ENCODE measurements at regions not wholly inside any gene's neighbourhood (a gene's known extent, or its start where the extent isn't known, plus 50 kb on each side); places are given as distances from the start of the nearest gene placed in this dataset.

- TF ChIP-seq, protein P1, sequence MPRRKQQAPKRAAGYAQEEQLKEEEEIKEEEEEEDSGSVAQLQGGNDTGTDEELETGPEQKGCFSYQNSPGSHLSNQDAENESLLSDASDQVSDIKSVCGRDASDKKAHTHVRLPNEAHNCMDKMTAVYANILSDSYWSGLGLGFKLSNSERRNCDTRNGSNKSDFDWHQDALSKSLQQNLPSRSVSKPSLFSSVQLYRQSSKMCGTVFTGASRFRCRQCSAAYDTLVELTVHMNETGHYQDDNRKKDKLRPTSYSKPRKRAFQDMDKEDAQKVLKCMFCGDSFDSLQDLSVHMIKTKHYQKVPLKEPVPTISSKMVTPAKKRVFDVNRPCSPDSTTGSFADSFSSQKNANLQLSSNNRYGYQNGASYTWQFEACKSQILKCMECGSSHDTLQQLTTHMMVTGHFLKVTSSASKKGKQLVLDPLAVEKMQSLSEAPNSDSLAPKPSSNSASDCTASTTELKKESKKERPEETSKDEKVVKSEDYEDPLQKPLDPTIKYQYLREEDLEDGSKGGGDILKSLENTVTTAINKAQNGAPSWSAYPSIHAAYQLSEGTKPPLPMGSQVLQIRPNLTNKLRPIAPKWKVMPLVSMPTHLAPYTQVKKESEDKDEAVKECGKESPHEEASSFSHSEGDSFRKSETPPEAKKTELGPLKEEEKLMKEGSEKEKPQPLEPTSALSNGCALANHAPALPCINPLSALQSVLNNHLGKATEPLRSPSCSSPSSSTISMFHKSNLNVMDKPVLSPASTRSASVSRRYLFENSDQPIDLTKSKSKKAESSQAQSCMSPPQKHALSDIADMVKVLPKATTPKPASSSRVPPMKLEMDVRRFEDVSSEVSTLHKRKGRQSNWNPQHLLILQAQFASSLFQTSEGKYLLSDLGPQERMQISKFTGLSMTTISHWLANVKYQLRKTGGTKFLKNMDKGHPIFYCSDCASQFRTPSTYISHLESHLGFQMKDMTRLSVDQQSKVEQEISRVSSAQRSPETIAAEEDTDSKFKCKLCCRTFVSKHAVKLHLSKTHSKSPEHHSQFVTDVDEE (CRISPR knock-in tag; IDR thresholded peaks at IDR 0.05): no peak
Measured at GRCh38 chr12:115437061-115437567, 753.1 kb upstream of the TBX3 start (continued).

- ATAC-seq: no peak
- TF ChIP-seq PPARA (CRISPR knock-in tag; IDR thresholded peaks at IDR 0.05; ENCODE audit: borderline replicate concordance) (no peak), SNAI2 (CRISPR knock-in tag; IDR thresholded peaks at IDR 0.05) (no peak), BACH2 (CRISPR knock-in tag; IDR thresholded peaks at IDR 0.05; ENCODE audit: borderline replicate concordance) (no peak), TOX (CRISPR knock-in tag; IDR thresholded peaks at IDR 0.05; ENCODE audit: borderline replicate concordance) (no peak)
Measured at GRCh38 chr12:115433014-115433634, 749.1 kb upstream of the TBX3 start.

- no peak for ATAC-seq
- TF ChIP-seq TCF4 (CRISPR knock-in tag; IDR thresholded peaks at IDR 0.05; ENCODE audit: borderline replicate concordance) (no peak), RARB (CRISPR knock-in tag; IDR thresholded peaks at IDR 0.05) (no peak), ZNF70 (CRISPR knock-in tag; IDR thresholded peaks at IDR 0.05) (no peak), TOX (CRISPR knock-in tag; IDR thresholded peaks at IDR 0.05; ENCODE audit: borderline replicate concordance) (no peak), ZNF565 (CRISPR knock-in tag; conservative IDR thresholded peaks at IDR 0.05; ENCODE audit: low read depth) (no peak), CSDC2 (CRISPR knock-in tag; IDR thresholded peaks at IDR 0.05) (no peak), ZFP3 (CRISPR knock-in tag; IDR thresholded peaks at IDR 0.05) (no peak), CREB5 (CRISPR knock-in tag; IDR thresholded peaks at IDR 0.05; ENCODE audit: low read depth) (no peak)
Measured at GRCh38 chr12:115430636-115431035, 746.7 kb upstream of the TBX3 start.

DNA sequence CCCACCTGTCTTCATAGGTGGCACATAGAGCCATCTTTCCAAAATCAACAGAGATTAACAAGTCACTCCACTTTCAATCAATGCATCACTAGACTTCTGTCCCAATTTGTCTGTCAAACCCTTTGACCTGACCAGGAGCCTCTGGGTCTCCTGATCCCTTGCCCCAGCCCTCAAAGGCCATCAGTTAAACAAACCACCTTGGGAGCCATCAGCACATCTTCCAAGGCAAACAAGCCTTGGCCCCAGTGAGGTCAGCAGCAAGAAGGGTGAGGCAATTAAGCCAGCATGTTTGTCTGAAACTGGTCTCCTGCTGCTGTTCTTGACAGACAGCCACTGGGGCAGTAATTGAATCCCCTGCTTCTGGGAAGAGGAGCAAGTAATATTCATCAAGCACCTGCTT is 742.8 kb upstream of the TBX3 start:
- no peak for TF ChIP-seq ISL1 (CRISPR knock-in tag; IDR thresholded peaks at IDR 0.05)
- no peak for TF ChIP-seq ZFP3 (CRISPR knock-in tag; IDR thresholded peaks at IDR 0.05)
- no peak for TF ChIP-seq RARB (CRISPR knock-in tag; IDR thresholded peaks at IDR 0.05)
- TF ChIP-seq, protein P2, sequence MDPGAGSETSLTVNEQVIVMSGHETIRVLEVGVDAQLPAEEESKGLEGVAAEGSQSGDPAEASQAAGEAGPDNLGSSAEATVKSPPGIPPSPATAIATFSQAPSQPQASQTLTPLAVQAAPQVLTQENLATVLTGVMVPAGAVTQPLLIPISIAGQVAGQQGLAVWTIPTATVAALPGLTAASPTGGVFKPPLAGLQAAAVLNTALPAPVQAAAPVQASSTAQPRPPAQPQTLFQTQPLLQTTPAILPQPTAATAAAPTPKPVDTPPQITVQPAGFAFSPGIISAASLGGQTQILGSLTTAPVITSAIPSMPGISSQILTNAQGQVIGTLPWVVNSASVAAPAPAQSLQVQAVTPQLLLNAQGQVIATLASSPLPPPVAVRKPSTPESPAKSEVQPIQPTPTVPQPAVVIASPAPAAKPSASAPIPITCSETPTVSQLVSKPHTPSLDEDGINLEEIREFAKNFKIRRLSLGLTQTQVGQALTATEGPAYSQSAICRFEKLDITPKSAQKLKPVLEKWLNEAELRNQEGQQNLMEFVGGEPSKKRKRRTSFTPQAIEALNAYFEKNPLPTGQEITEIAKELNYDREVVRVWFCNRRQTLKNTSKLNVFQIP (CRISPR knock-in tag; IDR thresholded peaks at IDR 0.05; ENCODE audit: borderline replicate concordance, low read depth): no peak
- no peak for ATAC-seq

DNA sequence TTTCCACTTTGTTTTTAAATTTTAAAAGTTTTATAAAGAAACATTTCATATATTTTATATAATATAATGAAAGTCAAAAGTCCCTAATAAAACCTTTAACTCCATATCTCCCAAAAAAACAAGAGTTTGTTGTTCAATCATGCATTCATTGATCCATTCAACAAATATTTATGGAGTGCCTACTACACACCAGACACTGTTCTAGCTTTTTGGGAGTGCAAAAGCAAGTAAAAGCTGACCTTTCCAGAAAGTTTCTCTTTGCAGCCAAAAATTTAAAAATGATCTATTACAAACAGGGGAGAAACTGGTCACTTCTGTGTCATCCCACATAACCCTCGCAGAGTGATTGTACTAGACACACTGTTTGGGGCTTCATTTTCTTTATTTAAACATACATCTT is 740.0 kb upstream of the TBX3 start:
- ATAC-seq: no peak
- TF ChIP-seq PATZ1 (CRISPR knock-in tag; IDR thresholded peaks at IDR 0.05; ENCODE audit: borderline replicate concordance): no peak
- no peak for TF ChIP-seq CSDC2 (CRISPR knock-in tag; IDR thresholded peaks at IDR 0.05)
- no peak for TF ChIP-seq ZC3H10 (CRISPR knock-in tag; IDR thresholded peaks at IDR 0.05)
- TF ChIP-seq ZNF565 (CRISPR knock-in tag; conservative IDR thresholded peaks at IDR 0.05; ENCODE audit: low read depth): no peak

- no peak for TF ChIP-seq OSR1 (CRISPR knock-in tag; IDR thresholded peaks at IDR 0.05)
- no peak for TF ChIP-seq TCF4 (CRISPR knock-in tag; IDR thresholded peaks at IDR 0.05; ENCODE audit: borderline replicate concordance)
- TF ChIP-seq CSDC2 (CRISPR knock-in tag; IDR thresholded peaks at IDR 0.05): no peak
- TF ChIP-seq, protein P1 (CRISPR knock-in tag; IDR thresholded peaks at IDR 0.05): no peak
- TF ChIP-seq, protein P2 (CRISPR knock-in tag; IDR thresholded peaks at IDR 0.05; ENCODE audit: borderline replicate concordance, low read depth): no peak
- no peak for TF ChIP-seq ZNF565 (CRISPR knock-in tag; conservative IDR thresholded peaks at IDR 0.05; ENCODE audit: low read depth)
- TF ChIP-seq SNAI2 (CRISPR knock-in tag; IDR thresholded peaks at IDR 0.05): no peak
- no peak for TF ChIP-seq ZFP3 (CRISPR knock-in tag; IDR thresholded peaks at IDR 0.05)
- ATAC-seq: no peak
Measured at GRCh38 chr12:115423546-115423987, 739.6 kb upstream of the TBX3 start.
